Adrenal gland (tissue), 9 donors: ENCODE measurements at regions not wholly inside any gene's neighbourhood (a gene's known extent, or its start where the extent isn't known, plus 50 kb on each side); places are given as distances from the start of the nearest gene placed in this dataset.

Source experiments
- DNase-seq, 7 donors: peaks; one replicate each; pipeline ENCODE4 v3.0.0-alpha.2; 2019 to 2020
- H3K27ac ChIP-seq, 5 donors: fragments of 200-600 bp; sonication (generic) in 4 of 5; 1 replicate in 3 of 5; 2 replicates in 2 of 5; pipeline versions ENCODE4 v1.5.1 to v1.8.0; 2016 to 2020; ENCODE audit warnings: mild to moderate bottlenecking in 1 of 5
- H3K27me3 ChIP-seq: fragments of 200-600 bp; 2 replicates; pipeline ENCODE4 v1.8.0; 2021
- H3K36me3 ChIP-seq, 2 donors: fragments of 200-600 bp; replicated peaks in 1 of 2; 1 replicate in 1 of 2; 2 replicates in 1 of 2; pipeline versions ENCODE4 v1.5.1 to v1.8.0; 2018 to 2022
- H3K4me1 ChIP-seq, 2 donors: fragments of 200-600 bp; replicated peaks in 1 of 2; 1 replicate in 1 of 2; 2 replicates in 1 of 2; pipeline versions ENCODE4 v1.5.1 to v1.8.0; 2018 to 2021
- H3K4me3 ChIP-seq, 4 donors: fragments of 200-600 bp; sonication (generic) in 3 of 4; one replicate each; pipeline ENCODE4 v1.5.1; 2016 to 2018
- H3K9me3 ChIP-seq, 3 donors: fragments of 200-600 bp; sonication (generic) in 1 of 3; replicated peaks in 1 of 3; 1 replicate in 2 of 3; 2 replicates in 1 of 3; pipeline versions ENCODE4 v1.5.1 to v1.8.0; 2016 to 2021
- CTCF ChIP-seq, 6 experiments: fragments of 450-650 bp in 4 of 6; fragments of 200-600 bp in 2 of 6; sonication (generic) in 1 of 6; IDR thresholded peaks; 1 replicate in 5 of 6; 2 replicates in 1 of 6; pipeline versions ENCODE4 v1.5.1 to v1.8.0; 2016 to 2021; ENCODE audit warnings: antibody characterized with exemption in 6 of 6, mild to moderate bottlenecking in 2 of 6, moderate library complexity in 1 of 6
- POLR2A ChIP-seq, 2 donors: fragments of 450-650 bp; IDR thresholded peaks; one replicate each; pipeline ENCODE4 v1.6.1; 2017; ENCODE audit warnings: antibody characterized with exemption in 2 of 2, mild to moderate bottlenecking in 2 of 2, moderate library complexity in 1 of 2
- WGBS, 4 donors: extraction: QIAGEN DNeasy Blood & Tissue Kit in 2 of 4; methylation state at CpG; one replicate each; pipeline versions ENCODE4 v1.1.5 to v1.1.7; 2013 to 2017; 5-methylcytosine and 5-hydroxymethylcytosine counted together
- intact Hi-C, 2 donors: fragments of 100-400 bp; cut with DNase I; formaldehyde crosslinking; loops; one replicate each; pipeline versions ENCODE4 v1.14.1 to v1.15.0; 2022 to 2023
- donor health status: healthy with polysubstance abuse.
- donor health status: Bipolar disorder and iron deficiency.
- donor health status: DM: yes; HTN: yes; CAD: no.
- donor health status: DM: no; HTN: no; CAD: no.
- donor health status: DM: no; HTN: no; CAD: no.

- Histone ChIP-seq H3K27me3 (no peaks in the 10 kb centered on the region), H3K9me3 (no peaks in the 10 kb centered on the region), H3K4me1 (no peaks in the 10 kb centered on the region), H3K27ac (no peak overlapping the region), H3K4me3 (no peak overlapping the region), H3K36me3 (no peaks in the 10 kb centered on the region)
- DNase-seq = no peak
- 73 to 84% (median 74%) methylated on average over 3 of the region's 3 CpGs for WGBS, 4 donors
- intact Hi-C loops = no loop called here
- TF ChIP-seq CTCF (IDR thresholded peaks at IDR 0.05) (no peak), POLR2A (IDR thresholded peaks at IDR 0.05) (no peak)
Observed at GRCh38 chr17:70318051-70318450, 148.7 kb downstream of the KCNJ2 start.

GRCh38 chr17:70319516-70319915 lies 150.2 kb downstream of the KCNJ2 start:
- no peaks in the 10 kb centered on the region for H3K36me3 ChIP-seq
- intact Hi-C loops = no loop called here
- DNase-seq = no peak
- no peaks in the 10 kb centered on the region for H3K4me1 ChIP-seq
- H3K27ac ChIP-seq = no peak overlapping the region
- 67 to 86% (median 79%) methylated on average over 3 of the region's 3 CpGs for WGBS, 4 donors
- TF ChIP-seq CTCF (IDR thresholded peaks at IDR 0.05) = no peak
- TF ChIP-seq POLR2A (IDR thresholded peaks at IDR 0.05) = no peak
- H3K27me3 ChIP-seq = no peaks in the 10 kb centered on the region
- H3K4me3 ChIP-seq = no peak overlapping the region
- H3K9me3 ChIP-seq = no peaks in the 10 kb centered on the region

- H3K27me3 ChIP-seq = no peaks in the 10 kb centered on the region
- H3K4me3 ChIP-seq = no peak overlapping the region
- no peak overlapping the region for H3K27ac ChIP-seq
- H3K9me3 ChIP-seq = no peaks in the 10 kb centered on the region
- H3K36me3 ChIP-seq = no peaks in the 10 kb centered on the region
- TF ChIP-seq CTCF (IDR thresholded peaks at IDR 0.05) = no peak
- TF ChIP-seq POLR2A (IDR thresholded peaks at IDR 0.05) = no peak
- 58 to 69% (median 68%) methylated on average over 5 of the region's 5 CpGs for WGBS, 4 donors
- no peaks in the 10 kb centered on the region for H3K4me1 ChIP-seq
- intact Hi-C loops = no loop called here
- peak in 2 of 7 donors; percentile 11 to 22 for DNase-seq
Observed at GRCh38 chr17:70320673-70321345, 151.5 kb downstream of the KCNJ2 start.

GRCh38 chr17:70321352-70321751 lies 152.0 kb downstream of the KCNJ2 start:
- no peak for DNase-seq
- Histone ChIP-seq H3K9me3 (no peaks in the 10 kb centered on the region), H3K4me1 (no peaks in the 10 kb centered on the region), H3K36me3 (no peaks in the 10 kb centered on the region), H3K4me3 (no peak overlapping the region), H3K27ac (no peak overlapping the region), H3K27me3 (no peaks in the 10 kb centered on the region)
- TF ChIP-seq POLR2A (IDR thresholded peaks at IDR 0.05) (no peak), CTCF (IDR thresholded peaks at IDR 0.05) (no peak)
- WGBS, 4 donors = 76 to 84% (median 82%) methylated on average over 4 of the region's 4 CpGs
- intact Hi-C loops = no loop called here
